ENCODE measurements at regions not wholly inside any gene's neighbourhood (a gene's known extent, or its start where the extent isn't known, plus 50 kb on each side); places are given as distances from the start of the nearest gene placed in this dataset.
A peak's percentile ranks its signal among the peaks of the same experiment; 100 is the strongest.

DNA sequence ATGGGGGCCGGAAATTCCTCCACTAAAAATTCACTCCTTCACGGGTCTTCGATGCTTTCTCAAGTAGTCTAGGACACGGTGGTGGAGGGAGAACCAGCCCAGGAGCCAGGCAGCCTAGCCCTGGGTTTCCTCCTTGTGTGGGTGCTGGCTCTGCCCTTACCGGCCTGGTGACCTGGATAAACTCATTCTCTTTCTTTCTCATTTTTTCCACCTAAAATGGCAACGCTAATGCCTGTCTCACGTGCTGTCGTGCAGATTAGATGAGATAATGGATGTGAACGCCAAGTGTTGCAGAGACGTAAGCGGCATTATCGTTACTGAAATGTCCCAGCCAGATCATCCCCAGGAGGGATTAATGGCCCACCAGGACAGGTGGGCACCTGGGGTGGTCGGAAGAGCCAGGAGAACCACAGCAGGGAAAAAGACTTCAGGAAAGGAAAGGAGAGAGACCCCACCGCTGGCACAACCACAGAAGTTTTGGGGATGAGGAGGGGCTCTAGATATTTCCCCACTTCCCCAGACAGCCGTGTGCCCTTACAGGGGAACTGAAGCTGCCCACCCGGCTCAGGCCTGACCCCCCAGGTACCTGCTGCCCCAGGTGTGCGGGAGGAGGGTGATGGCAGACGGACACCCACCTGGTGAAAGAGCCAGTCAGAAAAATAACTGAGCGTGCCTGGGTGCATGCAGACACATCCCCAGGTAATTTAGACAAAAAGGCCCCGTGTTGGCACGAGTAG, 100.8 kb upstream of the ASAP2 start:
- H3K27me3 ChIP-seq (ENCODE audit: control insufficient read depth, insufficient read depth, low read length), result no peaks in the 10 kb centered on the region
- H3K9me3 ChIP-seq (ENCODE audit: control insufficient read depth, insufficient read depth, low read depth, low read length), result no peaks in the 10 kb centered on the region
- H3K79me2 ChIP-seq (ENCODE audit: control insufficient read depth, insufficient read depth, low read length), result no peaks in the 10 kb centered on the region
- H4K20me1 ChIP-seq (ENCODE audit: control insufficient read depth, extremely low read depth, insufficient read depth, low read length), result no peaks in the 10 kb centered on the region
- no peak for DNase-seq (ENCODE audit: low read depth in 2 of 2)
- H3K4me1 ChIP-seq (ENCODE audit: control insufficient read depth, extremely low read depth, insufficient read depth, low read length), result peaks cover 8% of the 10 kb centered on the region
- no peaks in the 10 kb centered on the region for H3K36me3 ChIP-seq (ENCODE audit: control insufficient read depth, insufficient read depth, low read length)
- H3K4me3 ChIP-seq (replicated peaks in 1 of 4; ENCODE audit: control extremely low read depth in 1 of 4, insufficient read depth in 1 of 4, low read depth in 3 of 4, low read length in 4 of 4), result no peak overlapping the region
- H2AFZ ChIP-seq (ENCODE audit: low read length), result no peak overlapping the region
- H3K4me2 ChIP-seq (ENCODE audit: extremely low read depth, insufficient read depth, low read length), result no peak overlapping the region
- no peak overlapping the region for H3K27ac ChIP-seq (ENCODE audit: insufficient read depth, low read length)
- TF ChIP-seq, protein P1, sequence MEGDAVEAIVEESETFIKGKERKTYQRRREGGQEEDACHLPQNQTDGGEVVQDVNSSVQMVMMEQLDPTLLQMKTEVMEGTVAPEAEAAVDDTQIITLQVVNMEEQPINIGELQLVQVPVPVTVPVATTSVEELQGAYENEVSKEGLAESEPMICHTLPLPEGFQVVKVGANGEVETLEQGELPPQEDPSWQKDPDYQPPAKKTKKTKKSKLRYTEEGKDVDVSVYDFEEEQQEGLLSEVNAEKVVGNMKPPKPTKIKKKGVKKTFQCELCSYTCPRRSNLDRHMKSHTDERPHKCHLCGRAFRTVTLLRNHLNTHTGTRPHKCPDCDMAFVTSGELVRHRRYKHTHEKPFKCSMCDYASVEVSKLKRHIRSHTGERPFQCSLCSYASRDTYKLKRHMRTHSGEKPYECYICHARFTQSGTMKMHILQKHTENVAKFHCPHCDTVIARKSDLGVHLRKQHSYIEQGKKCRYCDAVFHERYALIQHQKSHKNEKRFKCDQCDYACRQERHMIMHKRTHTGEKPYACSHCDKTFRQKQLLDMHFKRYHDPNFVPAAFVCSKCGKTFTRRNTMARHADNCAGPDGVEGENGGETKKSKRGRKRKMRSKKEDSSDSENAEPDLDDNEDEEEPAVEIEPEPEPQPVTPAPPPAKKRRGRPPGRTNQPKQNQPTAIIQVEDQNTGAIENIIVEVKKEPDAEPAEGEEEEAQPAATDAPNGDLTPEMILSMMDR (conservative IDR thresholded peaks at IDR 0.05 in 1 of 2, IDR thresholded peaks at IDR 0.05 in 1 of 2; ENCODE audit: low read depth in 1 of 2, low read length in 2 of 2), result no peak
- no peak for TF ChIP-seq EZH2 (IDR thresholded peaks at IDR 0.05; ENCODE audit: low read length, missing control alignments)
- no peak overlapping the region for H3K9ac ChIP-seq (ENCODE audit: insufficient read depth, low read length)

DNA sequence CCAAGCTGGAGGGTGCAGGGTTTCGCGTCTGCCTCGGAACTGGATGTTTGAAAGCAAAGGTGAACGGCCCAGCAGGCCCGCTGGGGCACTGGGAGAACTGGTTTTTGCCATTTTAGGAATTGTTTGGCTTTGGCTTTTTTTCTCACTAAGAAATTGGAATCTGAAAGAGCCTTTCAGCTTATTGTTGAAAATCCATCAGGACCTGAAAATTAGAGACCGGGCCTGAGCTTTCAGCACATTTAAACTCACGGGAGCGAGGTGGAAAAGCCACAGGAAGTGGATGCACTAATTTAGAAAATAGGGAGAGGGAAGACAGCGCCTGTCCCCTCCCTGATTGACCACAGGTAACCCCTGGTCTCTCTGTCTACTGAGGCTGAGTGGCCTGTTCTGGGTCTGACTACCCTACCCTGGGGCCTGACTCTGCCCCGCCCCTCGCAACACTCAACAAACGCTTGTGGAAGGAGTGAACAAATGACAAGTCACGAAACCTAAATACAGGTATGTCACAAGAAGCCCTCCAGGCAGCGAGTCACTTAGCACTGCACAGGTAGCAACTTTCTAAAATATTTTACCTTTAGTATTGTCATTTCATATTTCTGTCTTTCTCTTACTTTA, 100.3 kb upstream of the MBOAT2 start:
- Histone ChIP-seq H3K79me2 (ENCODE audit: control insufficient read depth, insufficient read depth, low read length) (no peaks in the 10 kb centered on the region), H4K20me1 (ENCODE audit: control insufficient read depth, extremely low read depth, insufficient read depth, low read length) (no peaks in the 10 kb centered on the region), H2AFZ (ENCODE audit: low read length) (no peak overlapping the region), H3K4me3 (replicated peaks in 1 of 4; ENCODE audit: control extremely low read depth in 1 of 4, insufficient read depth in 1 of 4, low read depth in 3 of 4, low read length in 4 of 4) (no peak overlapping the region), H3K4me1 (ENCODE audit: control insufficient read depth, extremely low read depth, insufficient read depth, low read length) (peaks cover 16% of the 10 kb centered on the region), H3K27me3 (ENCODE audit: control insufficient read depth, insufficient read depth, low read length) (no peaks in the 10 kb centered on the region), H3K36me3 (ENCODE audit: control insufficient read depth, insufficient read depth, low read length) (no peaks in the 10 kb centered on the region), H3K9ac (ENCODE audit: insufficient read depth, low read length) (no peak overlapping the region), H3K4me2 (ENCODE audit: extremely low read depth, insufficient read depth, low read length) (no peak overlapping the region), H3K27ac (ENCODE audit: insufficient read depth, low read length) (no peak overlapping the region), H3K9me3 (ENCODE audit: control insufficient read depth, insufficient read depth, low read depth, low read length) (no peaks in the 10 kb centered on the region)
- DNase-seq (ENCODE audit: low read depth in 2 of 2), result no peak
- TF ChIP-seq, protein P1 (conservative IDR thresholded peaks at IDR 0.05 in 1 of 2, IDR thresholded peaks at IDR 0.05 in 1 of 2; ENCODE audit: low read depth in 1 of 2, low read length in 2 of 2), result no peak
- no peak for TF ChIP-seq EZH2 (IDR thresholded peaks at IDR 0.05; ENCODE audit: low read length, missing control alignments)

DNA sequence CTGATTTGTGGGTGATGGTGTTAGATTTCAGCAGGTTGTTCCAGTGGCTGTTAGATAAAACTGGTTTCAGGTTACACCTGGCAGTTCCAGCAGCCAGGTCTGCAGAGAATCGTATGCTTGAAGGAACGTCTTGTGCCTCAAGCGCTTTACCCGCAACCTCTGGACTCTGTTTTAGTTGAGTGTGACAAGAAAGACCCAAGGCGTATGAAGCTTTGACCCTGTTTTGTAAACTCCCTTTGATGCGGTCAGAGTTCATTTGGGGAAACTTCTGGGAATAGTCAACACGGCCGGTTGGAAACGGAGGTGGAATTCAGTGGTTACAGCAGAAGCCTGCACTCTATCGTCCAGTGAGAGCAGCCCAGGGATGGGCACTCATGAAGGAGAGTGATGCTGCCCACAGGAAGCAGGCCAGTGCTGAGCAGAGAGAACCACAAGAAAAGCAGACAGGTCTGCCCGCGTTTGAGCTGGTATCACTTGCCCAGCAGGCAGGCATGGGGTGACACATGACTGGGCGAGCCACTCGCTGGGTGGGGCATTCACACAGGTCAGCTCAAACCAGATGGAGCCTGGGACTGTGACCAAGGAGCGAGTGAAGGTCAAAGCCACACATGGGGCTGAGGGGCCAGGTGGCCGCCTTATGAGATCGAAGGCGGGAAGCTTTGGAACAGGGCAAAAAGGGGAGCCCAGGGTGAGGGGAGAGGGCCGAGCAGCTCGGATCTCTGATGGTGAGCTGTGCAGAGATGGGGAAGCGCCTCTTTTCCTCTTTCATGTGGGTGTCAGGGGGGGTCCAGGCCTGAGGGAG, 99.6 kb upstream of the MBOAT2 start:
- Histone ChIP-seq H3K4me2 (ENCODE audit: extremely low read depth, insufficient read depth, low read length) (peak overlapping the region; percentile 9), H3K4me3 (replicated peaks in 1 of 4; ENCODE audit: control extremely low read depth in 1 of 4, insufficient read depth in 1 of 4, low read depth in 3 of 4, low read length in 4 of 4) (no peak overlapping the region), H3K79me2 (ENCODE audit: control insufficient read depth, insufficient read depth, low read length) (no peaks in the 10 kb centered on the region), H3K9ac (ENCODE audit: insufficient read depth, low read length) (no peak overlapping the region), H2AFZ (ENCODE audit: low read length) (peak overlapping the region; percentile 3), H3K27me3 (ENCODE audit: control insufficient read depth, insufficient read depth, low read length) (no peaks in the 10 kb centered on the region), H3K9me3 (ENCODE audit: control insufficient read depth, insufficient read depth, low read depth, low read length) (no peaks in the 10 kb centered on the region), H3K36me3 (ENCODE audit: control insufficient read depth, insufficient read depth, low read length) (no peaks in the 10 kb centered on the region), H3K4me1 (ENCODE audit: control insufficient read depth, extremely low read depth, insufficient read depth, low read length) (peaks cover 18% of the 10 kb centered on the region), H3K27ac (ENCODE audit: insufficient read depth, low read length) (no peak overlapping the region), H4K20me1 (ENCODE audit: control insufficient read depth, extremely low read depth, insufficient read depth, low read length) (no peaks in the 10 kb centered on the region)
- no peak for TF ChIP-seq EZH2 (IDR thresholded peaks at IDR 0.05; ENCODE audit: low read length, missing control alignments)
- TF ChIP-seq, protein P1 (conservative IDR thresholded peaks at IDR 0.05 in 1 of 2, IDR thresholded peaks at IDR 0.05 in 1 of 2; ENCODE audit: low read depth in 1 of 2, low read length in 2 of 2), result peak in 1 of 2 donors; percentile 18
- peak; percentile 51 to 55 for DNase-seq (ENCODE audit: low read depth in 2 of 2)

All from fibroblast of lung (primary cell).